ENCODE measurements at regions not wholly inside any gene's neighbourhood (a gene's known extent, or its start where the extent isn't known, plus 50 kb on each side); places are given as distances from the start of the nearest gene placed in this dataset.

DNA sequence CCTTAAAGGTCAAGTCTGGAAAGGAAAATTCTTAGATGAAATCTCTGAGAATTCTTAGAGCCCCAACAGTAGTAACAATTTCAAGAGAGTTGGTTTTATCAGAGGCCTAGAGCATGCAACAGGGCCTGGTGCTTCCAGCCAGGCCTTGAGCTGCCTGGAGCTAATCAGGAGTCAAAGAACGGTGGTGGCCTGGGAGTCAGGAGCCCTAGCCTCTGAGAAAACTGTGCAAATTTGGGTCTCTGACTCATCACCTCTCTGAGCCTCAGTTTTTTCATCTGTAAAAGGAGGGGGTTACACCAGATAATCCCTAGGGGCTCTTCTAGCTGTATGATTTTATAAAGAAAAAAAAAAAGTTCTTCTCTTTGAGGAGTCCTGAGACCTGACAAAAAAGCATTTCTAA, 227.3 kb upstream of the RPL38 start:
- TF ChIP-seq, protein P1, sequence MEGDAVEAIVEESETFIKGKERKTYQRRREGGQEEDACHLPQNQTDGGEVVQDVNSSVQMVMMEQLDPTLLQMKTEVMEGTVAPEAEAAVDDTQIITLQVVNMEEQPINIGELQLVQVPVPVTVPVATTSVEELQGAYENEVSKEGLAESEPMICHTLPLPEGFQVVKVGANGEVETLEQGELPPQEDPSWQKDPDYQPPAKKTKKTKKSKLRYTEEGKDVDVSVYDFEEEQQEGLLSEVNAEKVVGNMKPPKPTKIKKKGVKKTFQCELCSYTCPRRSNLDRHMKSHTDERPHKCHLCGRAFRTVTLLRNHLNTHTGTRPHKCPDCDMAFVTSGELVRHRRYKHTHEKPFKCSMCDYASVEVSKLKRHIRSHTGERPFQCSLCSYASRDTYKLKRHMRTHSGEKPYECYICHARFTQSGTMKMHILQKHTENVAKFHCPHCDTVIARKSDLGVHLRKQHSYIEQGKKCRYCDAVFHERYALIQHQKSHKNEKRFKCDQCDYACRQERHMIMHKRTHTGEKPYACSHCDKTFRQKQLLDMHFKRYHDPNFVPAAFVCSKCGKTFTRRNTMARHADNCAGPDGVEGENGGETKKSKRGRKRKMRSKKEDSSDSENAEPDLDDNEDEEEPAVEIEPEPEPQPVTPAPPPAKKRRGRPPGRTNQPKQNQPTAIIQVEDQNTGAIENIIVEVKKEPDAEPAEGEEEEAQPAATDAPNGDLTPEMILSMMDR (conservative IDR thresholded peaks at IDR 0.05; ENCODE audit: low read depth, low read length): no peak
- no peak for DNase-seq (ENCODE audit: low read depth)
- no peak overlapping the region for H3K4me3 ChIP-seq (ENCODE audit: low read depth, low read length)

DNA sequence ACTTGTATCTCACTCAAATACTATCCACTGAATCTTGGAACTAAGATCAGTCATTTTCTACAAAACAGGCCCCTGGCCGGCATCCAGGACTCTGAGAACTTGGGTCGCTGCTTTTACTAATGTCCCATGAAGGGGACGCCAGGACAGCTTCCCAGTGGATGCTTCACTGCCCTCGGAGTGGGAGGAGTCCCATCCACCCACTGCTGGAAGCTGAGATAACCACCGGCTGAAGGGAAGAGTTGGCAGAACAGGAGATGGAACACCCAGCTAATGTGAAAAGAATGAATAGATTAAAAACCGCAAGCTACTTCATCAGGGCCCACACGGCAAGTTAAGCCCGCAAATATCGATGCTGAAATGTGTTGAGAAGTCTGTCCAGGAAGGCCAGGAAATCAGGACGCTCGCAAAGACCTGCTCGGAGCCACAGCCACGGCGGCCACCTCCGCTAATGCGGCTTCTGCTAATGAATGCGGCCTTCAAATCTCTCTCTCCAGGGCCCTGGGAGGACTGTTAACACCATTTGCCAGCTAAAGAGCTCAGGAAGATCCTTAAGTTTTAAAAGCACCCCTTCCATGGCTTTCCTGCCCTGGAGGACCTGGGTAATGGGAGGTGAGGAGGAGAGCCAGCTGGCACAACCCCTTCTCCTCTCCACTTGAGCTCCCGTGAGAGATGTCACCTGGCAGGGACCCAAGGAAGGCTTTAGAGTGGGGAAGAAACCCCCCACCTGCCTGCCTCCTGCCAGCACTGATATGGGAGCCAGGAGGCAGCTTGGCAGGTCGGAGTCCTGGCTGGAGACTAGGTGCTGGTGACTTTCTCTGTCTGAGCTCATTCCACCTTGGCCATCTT, 226.6 kb upstream of the RPL38 start:
- H3K4me3 ChIP-seq (ENCODE audit: low read depth, low read length): no peak overlapping the region
- no peak for DNase-seq (ENCODE audit: low read depth)
- TF ChIP-seq, protein P1 (conservative IDR thresholded peaks at IDR 0.05; ENCODE audit: low read depth, low read length): no peak

DNA sequence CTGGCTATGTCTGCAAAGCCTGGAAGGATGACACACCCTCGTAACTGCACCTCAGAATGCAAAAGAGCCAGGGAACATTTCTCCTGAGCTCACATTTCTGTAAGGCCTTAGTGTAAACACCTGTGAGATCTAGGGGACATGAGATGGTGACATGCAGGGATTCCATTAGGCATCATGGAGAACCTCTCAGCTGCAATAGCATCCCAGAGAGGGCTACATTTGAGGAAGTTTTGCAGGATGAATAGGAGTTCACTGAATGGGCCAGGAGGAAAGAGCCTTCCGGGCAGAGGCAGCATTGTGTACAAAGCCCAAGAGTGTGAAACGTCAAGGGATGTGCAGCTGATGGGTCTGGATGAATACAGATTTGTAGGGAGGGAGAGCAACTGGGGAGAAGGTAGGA, 223.0 kb upstream of the RPL38 start:
- H3K4me3 ChIP-seq (ENCODE audit: low read depth, low read length): no peak overlapping the region
- no peak for DNase-seq (ENCODE audit: low read depth)
- TF ChIP-seq, protein P1 (conservative IDR thresholded peaks at IDR 0.05; ENCODE audit: low read depth, low read length): no peak

DNA sequence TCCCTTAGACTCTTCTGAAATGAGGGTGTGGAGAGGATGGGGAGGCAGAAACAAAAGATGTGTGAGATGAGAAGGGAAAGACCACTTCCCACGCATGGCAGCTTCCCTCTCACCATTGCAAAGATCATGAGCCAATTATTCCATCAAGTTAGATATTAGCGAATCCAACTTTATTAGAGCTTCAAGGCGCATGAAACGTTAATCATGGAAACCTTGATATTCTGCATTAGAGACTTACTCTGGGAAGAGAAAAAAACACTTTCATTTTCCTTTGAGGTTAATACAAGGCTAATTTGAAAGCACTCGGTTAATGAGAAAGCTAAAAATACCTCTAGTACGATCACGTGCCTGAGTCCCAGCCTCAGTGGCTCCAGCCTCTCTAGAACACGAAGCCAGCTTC, 220.6 kb upstream of the RPL38 start:
- TF ChIP-seq, protein P1 (conservative IDR thresholded peaks at IDR 0.05; ENCODE audit: low read depth, low read length): no peak
- DNase-seq (ENCODE audit: low read depth): no peak
- no peak overlapping the region for H3K4me3 ChIP-seq (ENCODE audit: low read depth, low read length)

DNA sequence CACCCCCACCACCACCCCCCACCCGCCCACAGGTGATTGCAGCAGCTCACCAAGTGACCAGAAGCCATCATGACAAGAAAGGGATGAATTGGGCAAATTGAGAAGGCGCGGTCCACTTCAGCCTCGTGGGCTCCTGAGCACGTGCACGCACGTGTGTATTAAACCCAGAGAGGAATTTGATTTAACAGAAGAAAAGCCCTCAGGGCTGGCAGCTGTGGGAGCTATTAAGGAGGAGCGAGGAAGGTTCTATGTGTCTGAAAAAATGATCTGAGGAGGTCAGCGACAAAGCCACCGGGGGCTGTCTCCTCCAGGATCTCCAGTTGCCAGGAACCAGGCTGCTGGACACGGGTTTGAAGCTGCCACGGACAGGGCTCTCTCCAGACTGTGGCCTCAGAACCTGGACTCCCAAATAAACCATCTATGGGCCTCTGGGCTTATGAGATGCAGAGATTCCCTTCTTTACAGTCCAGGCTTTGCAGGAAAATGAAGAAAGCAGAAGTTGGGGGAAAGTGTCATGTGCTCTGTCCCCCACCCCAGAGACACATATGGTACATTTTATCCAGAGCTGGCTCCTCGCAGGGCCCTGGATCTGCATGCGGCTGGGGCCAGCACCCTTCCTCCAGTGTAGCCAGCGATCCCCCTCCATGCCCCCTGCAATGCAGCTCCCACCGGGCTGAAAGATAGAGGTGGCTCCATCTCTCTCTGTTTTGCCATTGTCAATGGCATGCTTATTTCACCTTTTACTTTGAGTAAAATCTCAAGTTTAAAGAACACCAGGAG, 219.7 kb upstream of the RPL38 start:
- DNase-seq (ENCODE audit: low read depth): no peak
- TF ChIP-seq, protein P1 (conservative IDR thresholded peaks at IDR 0.05; ENCODE audit: low read depth, low read length): no peak
- H3K4me3 ChIP-seq (ENCODE audit: low read depth, low read length): no peak overlapping the region

DNA sequence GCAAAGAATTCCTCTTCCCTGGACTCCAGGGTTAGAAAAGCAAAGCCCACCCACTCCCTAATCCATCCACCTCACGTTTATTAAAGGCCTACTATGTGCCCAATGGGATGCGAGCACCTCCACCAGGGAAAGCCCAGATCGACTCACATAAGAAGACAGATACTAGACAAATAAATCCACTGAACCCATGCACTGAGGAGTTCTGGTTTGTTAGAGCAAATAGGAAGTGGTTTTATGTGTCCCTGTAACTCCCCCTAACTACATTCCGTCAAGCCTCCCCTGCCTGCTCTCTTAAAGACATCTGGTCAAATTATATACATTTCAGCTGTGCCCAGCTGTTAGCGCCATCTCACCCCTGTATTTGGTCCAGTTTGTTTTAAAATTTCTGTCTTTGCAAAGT, 218.5 kb upstream of the RPL38 start:
- DNase-seq (ENCODE audit: low read depth): no peak
- TF ChIP-seq, protein P1 (conservative IDR thresholded peaks at IDR 0.05; ENCODE audit: low read depth, low read length): no peak
- no peak overlapping the region for H3K4me3 ChIP-seq (ENCODE audit: low read depth, low read length)
